ENCODE measurements at regions not wholly inside any gene's neighbourhood (a gene's known extent, or its start where the extent isn't known, plus 50 kb on each side); places are given as distances from the start of the nearest gene placed in this dataset.

GRCh38 chr4:107212565-107212964, 176.5 kb upstream of the DKK2 start:
- H3K27me3 ChIP-seq (replicated peaks; ENCODE audit: insufficient read depth, low read depth, low read length, poor library complexity), result no peaks in the 10 kb centered on the region
- intact Hi-C loops (cut with micrococcal nuclease; ENCODE audit: unreplicated experiment), result no loop called here
- no peaks in the 10 kb centered on the region for H3K36me3 ChIP-seq (ENCODE audit: insufficient read depth, low read length, poor library complexity, severe bottlenecking)
- POLR2A ChIA-PET (ENCODE audit: low non-redundant PET), result no interaction called here
- no TSS peak for BruUV-seq (replicated peaks)
- no peak overlapping the region for H3K27ac ChIP-seq (ENCODE audit: low read depth, low read length, poor library complexity, severe bottlenecking)
- no peak overlapping the region for H3K4me3 ChIP-seq (ENCODE audit: low read depth, low read length, poor library complexity, severe bottlenecking)
- CTCF ChIA-PET, result no interaction called here
- H3K9me3 ChIP-seq (ENCODE audit: low read depth, low read length, poor library complexity, severe bottlenecking), result no peaks in the 10 kb centered on the region
- DNase-seq (ENCODE audit: low spot score), result no peak
- TF ChIP-seq CTCF (conservative IDR thresholded peaks at IDR 0.05; ENCODE audit: low read depth, low read length) (no peak), EZH2 (IDR thresholded peaks at IDR 0.05; ENCODE audit: borderline replicate concordance, low read depth, low read length, poor library complexity, severe bottlenecking) (no peak)
- H3K4me1 ChIP-seq (ENCODE audit: insufficient read depth, low read length, poor library complexity, severe bottlenecking), result peaks cover 20% of the 10 kb centered on the region

GRCh38 chr4:107210450-107211239, 174.5 kb upstream of the DKK2 start:
- POLR2A ChIA-PET (ENCODE audit: low non-redundant PET), result no interaction called here
- no TSS peak for BruUV-seq (replicated peaks)
- TF ChIP-seq CTCF (conservative IDR thresholded peaks at IDR 0.05; ENCODE audit: low read depth, low read length) (no peak), EZH2 (IDR thresholded peaks at IDR 0.05; ENCODE audit: borderline replicate concordance, low read depth, low read length, poor library complexity, severe bottlenecking) (no peak)
- intact Hi-C loops (cut with micrococcal nuclease; ENCODE audit: unreplicated experiment), result no loop called here
- no peaks in the 10 kb centered on the region for H3K27me3 ChIP-seq (replicated peaks; ENCODE audit: insufficient read depth, low read depth, low read length, poor library complexity)
- CTCF ChIA-PET, result no interaction called here
- peak; percentile 12 for DNase-seq (ENCODE audit: low spot score)
- H3K9me3 ChIP-seq (ENCODE audit: low read depth, low read length, poor library complexity, severe bottlenecking), result no peaks in the 10 kb centered on the region
- H3K27ac ChIP-seq (ENCODE audit: low read depth, low read length, poor library complexity, severe bottlenecking), result no peak overlapping the region
- peaks cover 25% of the 10 kb centered on the region for H3K4me1 ChIP-seq (ENCODE audit: insufficient read depth, low read length, poor library complexity, severe bottlenecking)
- no peaks in the 10 kb centered on the region for H3K36me3 ChIP-seq (ENCODE audit: insufficient read depth, low read length, poor library complexity, severe bottlenecking)
- no peak overlapping the region for H3K4me3 ChIP-seq (ENCODE audit: low read depth, low read length, poor library complexity, severe bottlenecking)

DNA sequence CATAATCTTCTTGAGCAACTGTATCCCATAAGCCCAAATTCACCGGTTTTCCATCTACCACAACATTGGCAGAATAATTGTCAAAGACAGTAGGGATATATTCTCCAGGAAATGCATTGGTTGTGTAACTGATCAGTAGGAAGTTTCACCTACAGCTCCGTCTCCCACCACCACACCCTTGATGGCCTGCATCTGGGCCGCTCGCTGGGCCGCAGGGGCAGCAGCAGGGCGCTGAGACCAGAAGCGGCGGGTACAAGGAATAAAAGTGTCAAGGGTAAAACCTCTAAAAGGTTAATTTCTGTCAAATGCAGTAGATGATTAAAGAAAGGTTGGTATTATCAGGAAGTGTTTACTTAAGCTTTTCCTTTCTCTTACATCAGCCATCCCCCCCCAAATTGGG, 167.6 kb upstream of the DKK2 start:
- no peaks in the 10 kb centered on the region for H3K36me3 ChIP-seq (ENCODE audit: insufficient read depth, low read length, poor library complexity, severe bottlenecking)
- H3K27ac ChIP-seq (ENCODE audit: low read depth, low read length, poor library complexity, severe bottlenecking), result no peak overlapping the region
- TF ChIP-seq EZH2 (IDR thresholded peaks at IDR 0.05; ENCODE audit: borderline replicate concordance, low read depth, low read length, poor library complexity, severe bottlenecking), result no peak
- no peak for TF ChIP-seq CTCF (conservative IDR thresholded peaks at IDR 0.05; ENCODE audit: low read depth, low read length)
- POLR2A ChIA-PET (ENCODE audit: low non-redundant PET), result no interaction called here
- CTCF ChIA-PET, result no interaction called here
- no peak overlapping the region for H3K4me3 ChIP-seq (ENCODE audit: low read depth, low read length, poor library complexity, severe bottlenecking)
- H3K9me3 ChIP-seq (ENCODE audit: low read depth, low read length, poor library complexity, severe bottlenecking), result no peaks in the 10 kb centered on the region
- H3K27me3 ChIP-seq (replicated peaks; ENCODE audit: insufficient read depth, low read depth, low read length, poor library complexity), result no peaks in the 10 kb centered on the region
- BruUV-seq (replicated peaks), result no TSS peak
- H3K4me1 ChIP-seq (ENCODE audit: insufficient read depth, low read length, poor library complexity, severe bottlenecking), result peaks cover 11% of the 10 kb centered on the region
- intact Hi-C loops (cut with micrococcal nuclease; ENCODE audit: unreplicated experiment), result no loop called here
- no peak for DNase-seq (ENCODE audit: low spot score)

Data from A673 (cell line).